Tibial nerve (tissue), 4 donors: ENCODE measurements at regions not wholly inside any gene's neighbourhood (a gene's known extent, or its start where the extent isn't known, plus 50 kb on each side); places are given as distances from the start of the nearest gene placed in this dataset.

Source experiments
- DNase-seq, 2 donors: peaks; one replicate each; pipeline ENCODE4 v3.0.0-alpha.2; 2019; ENCODE audit warnings: low spot score in 2 of 2
- H3K27ac ChIP-seq, 4 donors: fragments of 200-600 bp; sonication (generic) in 3 of 4; one replicate each; pipeline ENCODE4 v1.5.1; 2017 to 2019; ENCODE audit warnings: mild to moderate bottlenecking in 1 of 4
- H3K27me3 ChIP-seq, 2 donors: fragments of 200-600 bp; sonication (generic) in 1 of 2; one replicate each; pipeline versions ENCODE4 v1.5.1 to v1.6.0; 2017 to 2019
- H3K36me3 ChIP-seq, 3 donors: fragments of 200-600 bp; sonication (generic); one replicate each; pipeline ENCODE4 v1.5.1; 2018 to 2019
- H3K4me1 ChIP-seq, 4 donors: fragments of 200-600 bp; sonication (generic) in 3 of 4; one replicate each; pipeline ENCODE4 v1.5.1; 2017 to 2019
- H3K4me3 ChIP-seq, 4 donors: fragments of 200-600 bp; sonication (generic) in 3 of 4; one replicate each; pipeline ENCODE4 v1.5.1; 2017 to 2019; ENCODE audit warnings: mild to moderate bottlenecking in 1 of 4, moderate library complexity in 1 of 4
- H3K9me3 ChIP-seq, 4 donors: fragments of 200-600 bp; sonication (generic) in 3 of 4; one replicate each; pipeline ENCODE4 v1.5.1; 2017 to 2019
- EP300 ChIP-seq, 2 donors: sonication (generic); formaldehyde crosslinking; IDR thresholded peaks; one replicate each; pipeline ENCODE4 v1.6.1; 2017; ENCODE audit warnings: antibody characterized with exemption in 2 of 2, mild to moderate bottlenecking in 1 of 2
- POLR2A ChIP-seq, 2 donors: fragments of 450-650 bp; IDR thresholded peaks; one replicate each; pipeline ENCODE4 v1.6.1; 2017; ENCODE audit warnings: antibody characterized with exemption in 2 of 2, mild to moderate bottlenecking in 2 of 2, moderate library complexity in 2 of 2
- WGBS, 2 donors: methylation state at CpG; one replicate each; pipeline ENCODE4 v1.1.5; 2018; 5-methylcytosine and 5-hydroxymethylcytosine counted together
- TF ChIP-seq, protein P1 (sequence below), 5 experiments: fragments of 200-600 bp in 3 of 5; fragments of 450-650 bp in 2 of 5; sonication (generic) in 3 of 5; IDR thresholded peaks; one replicate each; pipeline ENCODE4 v1.5.1; 2016 to 2019; ENCODE audit warnings: antibody characterized with exemption in 5 of 5, mild to moderate bottlenecking in 3 of 5, moderate library complexity in 2 of 5

DNA sequence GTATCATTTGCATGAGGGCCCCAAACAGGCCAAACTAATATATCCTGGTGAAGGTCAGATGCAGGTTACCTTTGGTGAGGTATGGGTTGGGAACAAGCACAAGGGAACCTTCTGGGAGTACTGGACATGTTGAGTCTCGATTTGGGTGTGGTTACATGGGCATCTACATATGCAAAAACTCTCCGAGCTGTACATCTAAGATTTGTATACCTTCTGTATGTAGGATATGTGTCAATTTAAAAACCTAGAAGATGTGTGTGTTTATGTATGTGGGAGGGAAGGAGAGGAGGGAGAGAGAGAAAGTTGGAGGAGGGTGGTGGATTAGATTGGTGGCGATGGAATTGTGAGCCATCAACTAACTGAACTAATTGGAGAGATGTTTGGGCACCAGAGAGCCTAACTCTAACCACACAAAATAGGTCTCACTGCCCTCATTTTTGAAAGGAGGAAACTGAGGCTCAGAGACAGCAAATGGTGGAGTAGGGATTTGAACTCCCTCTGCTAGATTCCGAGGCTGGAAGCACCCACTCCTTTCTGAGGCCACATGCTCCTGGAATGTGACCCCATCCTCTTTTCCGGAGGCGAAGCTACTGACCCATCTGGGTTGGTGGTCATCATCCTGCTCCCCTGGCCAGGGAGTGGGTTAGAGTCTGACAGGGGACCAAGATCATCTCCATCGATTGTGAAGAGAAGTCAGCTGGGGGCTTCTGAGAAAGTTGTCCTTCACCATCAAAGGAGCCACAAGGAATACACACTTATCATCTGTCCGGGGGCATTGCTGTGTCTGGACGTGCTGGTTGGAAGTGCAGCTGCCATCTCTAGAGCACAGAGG lies 107.3 kb upstream of the MYCN start:
- 88 to 89% methylated on average over 9 of the region's 9 CpGs for WGBS, 2 donors
- no peaks in the 10 kb centered on the region for H3K4me1 ChIP-seq
- no peak for DNase-seq
- H3K4me3 ChIP-seq, result no peak overlapping the region
- no peak for TF ChIP-seq POLR2A (IDR thresholded peaks at IDR 0.05)
- TF ChIP-seq EP300 (IDR thresholded peaks at IDR 0.05), result no peak
- TF ChIP-seq, protein P1, sequence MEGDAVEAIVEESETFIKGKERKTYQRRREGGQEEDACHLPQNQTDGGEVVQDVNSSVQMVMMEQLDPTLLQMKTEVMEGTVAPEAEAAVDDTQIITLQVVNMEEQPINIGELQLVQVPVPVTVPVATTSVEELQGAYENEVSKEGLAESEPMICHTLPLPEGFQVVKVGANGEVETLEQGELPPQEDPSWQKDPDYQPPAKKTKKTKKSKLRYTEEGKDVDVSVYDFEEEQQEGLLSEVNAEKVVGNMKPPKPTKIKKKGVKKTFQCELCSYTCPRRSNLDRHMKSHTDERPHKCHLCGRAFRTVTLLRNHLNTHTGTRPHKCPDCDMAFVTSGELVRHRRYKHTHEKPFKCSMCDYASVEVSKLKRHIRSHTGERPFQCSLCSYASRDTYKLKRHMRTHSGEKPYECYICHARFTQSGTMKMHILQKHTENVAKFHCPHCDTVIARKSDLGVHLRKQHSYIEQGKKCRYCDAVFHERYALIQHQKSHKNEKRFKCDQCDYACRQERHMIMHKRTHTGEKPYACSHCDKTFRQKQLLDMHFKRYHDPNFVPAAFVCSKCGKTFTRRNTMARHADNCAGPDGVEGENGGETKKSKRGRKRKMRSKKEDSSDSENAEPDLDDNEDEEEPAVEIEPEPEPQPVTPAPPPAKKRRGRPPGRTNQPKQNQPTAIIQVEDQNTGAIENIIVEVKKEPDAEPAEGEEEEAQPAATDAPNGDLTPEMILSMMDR (IDR thresholded peaks at IDR 0.05), result no peak
- H3K27me3 ChIP-seq, result no peaks in the 10 kb centered on the region
- H3K9me3 ChIP-seq, result peaks cover 0 to 13% (median 0%) of the 10 kb centered on the region in 4 donors
- no peaks in the 10 kb centered on the region for H3K36me3 ChIP-seq
- H3K27ac ChIP-seq, result no peak overlapping the region

DNA sequence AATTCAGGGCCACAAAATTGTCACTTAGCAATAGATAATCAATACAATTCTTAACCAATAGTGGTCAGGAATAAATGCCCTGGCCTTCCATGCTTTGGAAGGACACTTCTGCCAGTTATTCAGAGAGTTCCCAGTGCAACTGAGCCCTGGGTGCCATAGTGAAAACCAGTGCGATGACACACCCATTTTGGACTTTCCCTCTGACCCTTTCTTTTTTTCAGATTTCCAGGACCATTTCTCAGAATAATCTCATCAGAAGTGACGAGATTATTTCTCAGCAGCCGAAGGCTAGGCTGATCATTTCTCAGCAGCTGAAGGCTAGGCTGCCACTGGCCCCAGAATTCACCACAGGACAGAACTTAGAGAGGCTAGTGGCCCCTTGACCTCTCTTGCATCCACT lies 106.6 kb upstream of the MYCN start:
- H3K36me3 ChIP-seq, result no peaks in the 10 kb centered on the region
- no peak overlapping the region for H3K4me3 ChIP-seq
- no peaks in the 10 kb centered on the region for H3K27me3 ChIP-seq
- H3K27ac ChIP-seq, result no peak overlapping the region
- peaks cover 0 to 13% (median 0%) of the 10 kb centered on the region in 4 donors for H3K9me3 ChIP-seq
- TF ChIP-seq EP300 (IDR thresholded peaks at IDR 0.05) (no peak), POLR2A (IDR thresholded peaks at IDR 0.05) (no peak)
- TF ChIP-seq, protein P1 (IDR thresholded peaks at IDR 0.05), result no peak
- WGBS, 2 donors, result 91 to 94% methylated on average over 3 of the region's 3 CpGs
- no peak for DNase-seq
- no peaks in the 10 kb centered on the region for H3K4me1 ChIP-seq

DNA sequence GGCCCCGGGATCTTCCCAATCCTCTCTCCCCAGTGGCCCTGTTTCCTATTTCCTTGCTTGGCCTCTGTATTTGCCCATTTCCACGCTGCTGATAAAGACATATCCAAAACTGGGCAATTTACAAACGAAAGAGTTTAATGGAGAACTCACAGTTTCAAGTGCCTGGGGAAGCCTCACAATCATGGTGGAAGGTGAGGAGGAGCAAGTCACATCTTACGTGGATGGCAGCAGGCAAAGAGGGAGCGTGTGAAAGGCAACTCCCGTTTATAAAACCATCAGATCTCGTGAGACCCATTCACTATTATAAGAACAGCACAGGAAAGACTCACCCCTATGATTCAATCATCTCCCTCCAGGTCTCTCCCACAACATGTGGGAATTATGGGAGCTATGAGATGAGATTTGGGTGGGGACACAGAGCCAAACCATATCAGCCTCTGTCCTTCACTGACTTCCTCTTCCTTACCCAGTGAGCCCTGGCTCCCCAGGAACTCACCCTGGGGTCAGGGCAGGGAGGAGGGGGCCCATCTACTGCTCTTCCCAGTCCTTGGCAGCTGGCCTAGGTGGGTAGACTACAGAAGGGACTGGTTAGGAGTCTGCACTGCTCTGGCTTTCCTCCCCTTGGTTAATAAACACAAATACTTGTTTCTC lies 105.8 kb upstream of the MYCN start:
- no peaks in the 10 kb centered on the region for H3K36me3 ChIP-seq
- DNase-seq, result no peak
- TF ChIP-seq, protein P1 (IDR thresholded peaks at IDR 0.05), result no peak
- no peak for TF ChIP-seq POLR2A (IDR thresholded peaks at IDR 0.05)
- no peak for TF ChIP-seq EP300 (IDR thresholded peaks at IDR 0.05)
- H3K27ac ChIP-seq, result no peak overlapping the region
- H3K4me3 ChIP-seq, result no peak overlapping the region
- H3K27me3 ChIP-seq, result no peaks in the 10 kb centered on the region
- WGBS, 2 donors, result 83 to 85% methylated on average over 7 of the region's 7 CpGs
- no peaks in the 10 kb centered on the region for H3K4me1 ChIP-seq
- H3K9me3 ChIP-seq, result peaks cover 0 to 13% (median 0%) of the 10 kb centered on the region in 4 donors

DNA sequence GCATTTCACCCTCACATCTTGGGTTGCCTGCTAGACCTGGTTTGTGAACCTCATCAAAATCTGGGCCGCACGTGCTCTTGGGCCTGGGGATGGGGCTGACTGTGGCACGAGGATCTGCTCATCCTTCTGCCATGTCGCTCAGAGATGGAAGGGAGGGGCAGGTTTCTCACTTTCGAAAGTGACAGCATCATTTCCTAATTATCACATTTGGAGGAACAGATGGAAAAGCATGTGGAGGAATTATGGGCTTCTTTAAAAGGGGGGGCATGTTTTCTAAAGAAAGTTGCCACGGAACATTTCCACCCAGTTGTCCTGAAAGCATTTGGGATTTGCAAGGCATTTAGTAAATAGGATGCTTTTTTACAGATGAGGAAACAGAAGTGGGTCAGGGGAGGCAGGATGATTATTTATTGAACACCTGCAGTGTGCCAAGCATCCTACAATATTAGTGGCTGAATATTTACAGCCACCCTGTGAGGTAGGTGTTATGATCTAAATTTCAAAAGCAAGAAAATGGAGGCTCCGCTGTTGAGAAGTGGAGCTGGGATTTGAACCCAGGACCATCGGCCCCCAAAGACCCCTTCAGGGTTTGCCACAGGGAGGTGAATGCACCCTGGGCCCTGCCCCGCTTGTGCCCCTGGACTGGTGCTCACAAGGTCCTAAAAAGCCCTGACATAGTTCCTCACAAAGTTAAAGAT lies 104.2 kb upstream of the MYCN start:
- no peak for DNase-seq
- TF ChIP-seq POLR2A (IDR thresholded peaks at IDR 0.05) (no peak), EP300 (IDR thresholded peaks at IDR 0.05) (no peak)
- TF ChIP-seq, protein P1 (IDR thresholded peaks at IDR 0.05), result no peak
- no peak overlapping the region for H3K27ac ChIP-seq
- H3K36me3 ChIP-seq, result no peaks in the 10 kb centered on the region
- peaks cover 0 to 13% (median 0%) of the 10 kb centered on the region in 4 donors for H3K9me3 ChIP-seq
- no peaks in the 10 kb centered on the region for H3K4me1 ChIP-seq
- no peak overlapping the region for H3K4me3 ChIP-seq
- WGBS, 2 donors, result 93 to 96% methylated on average over 9 of the region's 9 CpGs
- no peaks in the 10 kb centered on the region for H3K27me3 ChIP-seq
